Mesenchymal stem cell (in vitro differentiated cells and primary cell): ENCODE measurements at regions not wholly inside any gene's neighbourhood (a gene's known extent, or its start where the extent isn't known, plus 50 kb on each side); places are given as distances from the start of the nearest gene placed in this dataset.
"Not testable (repeated sequence)": the region's sequence is repeated elsewhere in the genome, so short reads cannot be mapped to it uniquely, and the experiment has no call there.

Experiments used
- DNase-seq: peaks from one replicate; pipeline ENCODE4 v3.0.0-alpha.2; 2013
- H2AFZ ChIP-seq: one replicate; pipeline ENCODE4 v1.6.1; 2013; ENCODE audit warnings: low read depth, mild to moderate bottlenecking, control low read depth, inconsistent platforms, low read length, moderate library complexity
- H2AK5ac ChIP-seq: 2 replicates; pipeline ENCODE4 v1.6.1; 2013; ENCODE audit warnings: low read length, moderate library complexity, mild to moderate bottlenecking, inconsistent platforms; ENCODE audit not compliant: severe bottlenecking
- H2BK120ac ChIP-seq: one replicate; pipeline ENCODE4 v1.6.1; 2013; ENCODE audit warnings: low read depth, mild to moderate bottlenecking, inconsistent platforms, low read length, moderate library complexity
- H2BK12ac ChIP-seq, 2 experiments: one replicate each; pipeline ENCODE4 v1.6.1; 2013; ENCODE audit warnings: inconsistent platforms in 2 of 2, low read length in 2 of 2, mild to moderate bottlenecking in 2 of 2, moderate library complexity in 2 of 2, control low read depth in 1 of 2
- H2BK15ac ChIP-seq: one replicate; pipeline ENCODE4 v1.6.1; 2013; ENCODE audit warnings: mild to moderate bottlenecking, low read depth, inconsistent platforms; ENCODE audit not compliant: poor library complexity, severe bottlenecking
- H2BK5ac ChIP-seq: 2 replicates; pipeline ENCODE4 v1.6.1; 2013; ENCODE audit warnings: low read depth, mild to moderate bottlenecking, low read length, control low read depth, inconsistent platforms; ENCODE audit not compliant: poor library complexity, severe bottlenecking
- H3K14ac ChIP-seq, 2 experiments: one replicate each; pipeline ENCODE4 v1.6.1; 2013; ENCODE audit warnings: inconsistent platforms in 2 of 2, low read length in 2 of 2, control low read depth in 1 of 2, mild to moderate bottlenecking in 1 of 2, moderate library complexity in 1 of 2
- H3K18ac ChIP-seq, 2 experiments: one replicate each; pipeline ENCODE4 v1.6.1; 2013; ENCODE audit warnings: inconsistent platforms in 2 of 2, low read length in 2 of 2, control low read depth in 1 of 2, low read depth in 1 of 2, mild to moderate bottlenecking in 1 of 2
- H3K23ac ChIP-seq, 2 experiments: one replicate each; pipeline ENCODE4 v1.6.1; 2013; ENCODE audit warnings: inconsistent platforms in 2 of 2, low read length in 2 of 2, mild to moderate bottlenecking in 2 of 2, moderate library complexity in 2 of 2, control low read depth in 1 of 2
- H3K27ac ChIP-seq: 2 replicates; pipeline ENCODE4 v1.5.1; 2013; ENCODE audit warnings: mild to moderate bottlenecking, moderate library complexity, low read length, control low read depth, inconsistent platforms; ENCODE audit not compliant: poor library complexity, severe bottlenecking
- H3K27me3 ChIP-seq, 2 experiments: 2 replicates each; pipeline versions ENCODE4 v1.6.1 to v1.7.0; 2013; ENCODE audit warnings: low read length in 2 of 2, mild to moderate bottlenecking in 2 of 2, moderate library complexity in 2 of 2, control low read depth in 1 of 2, inconsistent platforms in 1 of 2; ENCODE audit not compliant: control insufficient read depth in 1 of 2, insufficient read depth in 1 of 2
- H3K36me3 ChIP-seq, 2 experiments: 2 replicates each; pipeline versions ENCODE4 v1.6.1 to v1.7.0; 2013; ENCODE audit warnings: low read length in 2 of 2, control low read depth in 1 of 2, inconsistent platforms in 1 of 2, low read depth in 1 of 2, mild to moderate bottlenecking in 1 of 2; ENCODE audit not compliant: insufficient read depth in 2 of 2, control insufficient read depth in 1 of 2
- H3K4ac ChIP-seq, 2 experiments: one replicate each; pipeline ENCODE4 v1.6.1; 2013; ENCODE audit warnings: inconsistent platforms in 2 of 2, low read length in 2 of 2, mild to moderate bottlenecking in 2 of 2, moderate library complexity in 2 of 2, control low read depth in 1 of 2, low read depth in 1 of 2
- H3K4me1 ChIP-seq: 2 replicates; pipeline ENCODE4 v1.6.1; 2013; ENCODE audit warnings: low read depth, low read length, control low read depth; ENCODE audit not compliant: control insufficient read depth, insufficient read depth
- H3K4me2 ChIP-seq: 2 replicates; pipeline ENCODE4 v1.6.1; 2013; ENCODE audit warnings: low read length, mild to moderate bottlenecking, inconsistent platforms; ENCODE audit not compliant: poor library complexity, severe bottlenecking
- H3K4me3 ChIP-seq, 2 experiments: 2 replicates each; pipeline versions ENCODE4 v1.5.1 to v1.7.0; 2013; ENCODE audit warnings: low read length in 2 of 2, mild to moderate bottlenecking in 2 of 2, control low read depth in 1 of 2, low read depth in 1 of 2; ENCODE audit not compliant: insufficient read depth in 1 of 2
- H3K79me1 ChIP-seq: replicated peaks from 2 replicates; pipeline ENCODE4 v1.6.1; 2013; ENCODE audit warnings: mild to moderate bottlenecking, control low read depth, low read length, inconsistent platforms; ENCODE audit not compliant: poor library complexity, severe bottlenecking
- H3K9ac ChIP-seq: 2 replicates; pipeline ENCODE4 v1.7.0; 2013; ENCODE audit warnings: mild to moderate bottlenecking, low read length, moderate library complexity
- H3K9me3 ChIP-seq: 2 replicates; pipeline ENCODE4 v1.7.0; 2013; ENCODE audit warnings: mild to moderate bottlenecking, low read length; ENCODE audit not compliant: control insufficient read depth
- H4K8ac ChIP-seq: one replicate; pipeline ENCODE4 v1.6.1; 2013; ENCODE audit warnings: inconsistent platforms, mild to moderate bottlenecking, low read length, moderate library complexity
- H4K91ac ChIP-seq: one replicate; pipeline ENCODE4 v1.6.1; 2013; ENCODE audit warnings: mild to moderate bottlenecking, low read length, inconsistent platforms
- WGBS: methylation state at CpG from one replicate; pipeline ENCODE4 v1.1.7; 2013; ENCODE audit warnings: mixed read lengths; 5-methylcytosine and 5-hydroxymethylcytosine counted together

GRCh38 chr5:9728261-9728660 is 98.1 kb upstream of the TAS2R1 start:
- Histone ChIP-seq H3K27me3 (no peaks in the 10 kb centered on the region), H3K14ac (no peak overlapping the region), H3K4ac (no peak overlapping the region), H3K18ac (no peak overlapping the region), H3K23ac (no peak overlapping the region), H3K9me3 (peaks cover 5% of the 10 kb centered on the region), H2BK15ac (no peak overlapping the region), H2BK12ac (no peak overlapping the region), H3K9ac (no peak overlapping the region), H2BK120ac (no peak overlapping the region), H3K36me3 (no peaks in the 10 kb centered on the region), H3K4me3 (no peak overlapping the region), H2AK5ac (no peak overlapping the region), H2AFZ (no peak overlapping the region), H3K4me2 (no peak overlapping the region), H3K79me1 (no peaks in the 10 kb centered on the region), H4K8ac (no peak overlapping the region), H3K27ac (no peak overlapping the region), H2BK5ac (no peak overlapping the region), H4K91ac (no peak overlapping the region), H3K4me1 (no peaks in the 10 kb centered on the region)
- 92% methylated on average over 2 of the region's 2 CpGs for WGBS
- no peak for DNase-seq

- Histone ChIP-seq H3K14ac (no peak overlapping the region), H3K27me3 (no peaks in the 10 kb centered on the region), H2AK5ac (no peak overlapping the region), H3K4ac (no peak overlapping the region), H2BK5ac (no peak overlapping the region), H2BK15ac (no peak overlapping the region), H3K18ac (no peak overlapping the region), H2BK12ac (no peak overlapping the region), H2AFZ (no peak overlapping the region), H3K23ac (no peak overlapping the region), H3K4me1 (no peaks in the 10 kb centered on the region), H3K27ac (no peak overlapping the region), H3K36me3 (no peaks in the 10 kb centered on the region), H3K4me2 (no peak overlapping the region), H3K79me1 (no peaks in the 10 kb centered on the region), H4K8ac (no peak overlapping the region), H4K91ac (no peak overlapping the region), H3K9me3 (peaks cover 5% of the 10 kb centered on the region), H3K9ac (no peak overlapping the region), H3K4me3 (no peak overlapping the region), H2BK120ac (no peak overlapping the region)
- WGBS = 94% methylated on average over 2 of the region's 2 CpGs
- DNase-seq = no peak
These were observed 96.8 kb upstream of the TAS2R1 start for GRCh38 chr5:9726931-9727330.

GRCh38 chr5:9725265-9725664 is 95.1 kb upstream of the TAS2R1 start:
- not testable (repeated sequence) for H3K14ac ChIP-seq, H3K79me1 ChIP-seq, H3K27me3 ChIP-seq, H3K4ac ChIP-seq, H2BK120ac ChIP-seq, H3K27ac ChIP-seq, H3K9me3 ChIP-seq, H3K9ac ChIP-seq, H3K23ac ChIP-seq, H4K91ac ChIP-seq, H3K4me3 ChIP-seq, H2BK12ac ChIP-seq, H2AK5ac ChIP-seq, H3K4me1 ChIP-seq, DNase-seq, H2BK15ac ChIP-seq, H3K36me3 ChIP-seq, H3K18ac ChIP-seq, H3K4me2 ChIP-seq, H4K8ac ChIP-seq, H2AFZ ChIP-seq, H2BK5ac ChIP-seq
- WGBS = 95% methylated on average over 28 of the region's 28 CpGs

- no peak overlapping the region for H3K4me2 ChIP-seq
- no peak overlapping the region for H2BK5ac ChIP-seq
- 95% methylated on average over 2 of the region's 2 CpGs for WGBS
- H4K91ac ChIP-seq = no peak overlapping the region
- H3K4me1 ChIP-seq = no peaks in the 10 kb centered on the region
- H3K9me3 ChIP-seq = no peaks in the 10 kb centered on the region
- H3K23ac ChIP-seq = no peak overlapping the region
- no peak overlapping the region for H2BK12ac ChIP-seq
- no peak overlapping the region for H2AFZ ChIP-seq
- H4K8ac ChIP-seq = no peak overlapping the region
- H3K9ac ChIP-seq = no peak overlapping the region
- no peak overlapping the region for H2BK15ac ChIP-seq
- DNase-seq = no peak
- H3K4ac ChIP-seq = no peak overlapping the region
- no peak overlapping the region for H2BK120ac ChIP-seq
- H3K36me3 ChIP-seq = no peaks in the 10 kb centered on the region
- H3K14ac ChIP-seq = no peak overlapping the region
- H3K4me3 ChIP-seq = no peak overlapping the region
- no peaks in the 10 kb centered on the region for H3K79me1 ChIP-seq
- H3K27me3 ChIP-seq = no peaks in the 10 kb centered on the region
- H2AK5ac ChIP-seq = no peak overlapping the region
- no peak overlapping the region for H3K18ac ChIP-seq
- H3K27ac ChIP-seq = no peak overlapping the region
These were observed 94.6 kb upstream of the TAS2R1 start for GRCh38 chr5:9724707-9725106.
